H9 (cell line): ENCODE measurements at regions not wholly inside any gene's neighbourhood (a gene's known extent, or its start where the extent isn't known, plus 50 kb on each side); places are given as distances from the start of the nearest gene placed in this dataset.

ENCODE experiments used
- DNase-seq: peaks from one replicate; pipeline ENCODE4 v3.0.0-alpha.2; 2017
- H2AFZ ChIP-seq: one replicate; pipeline ENCODE4 v1.6.1; 2013; ENCODE audit warnings: mild to moderate bottlenecking, low read length, control low read depth, moderate library complexity
- H2AK5ac ChIP-seq: 2 replicates; pipeline ENCODE4 v1.6.1; 2013; ENCODE audit warnings: low read length, control low read depth, mixed read lengths; ENCODE audit not compliant: insufficient read length
- H2BK120ac ChIP-seq: one replicate; pipeline ENCODE4 v1.6.1; 2013; ENCODE audit warnings: low read depth, mild to moderate bottlenecking, low read length, control low read depth, inconsistent platforms; ENCODE audit not compliant: poor library complexity, severe bottlenecking
- H2BK12ac ChIP-seq: 2 replicates; pipeline ENCODE4 v1.6.1; 2013; ENCODE audit warnings: low read length, control low read depth, mixed read lengths, low read depth; ENCODE audit not compliant: insufficient read length
- H2BK15ac ChIP-seq: 2 replicates; pipeline ENCODE4 v1.6.1; 2013; ENCODE audit warnings: low read depth, low read length, control low read depth
- H2BK20ac ChIP-seq: one replicate; pipeline ENCODE4 v1.6.1; 2013; ENCODE audit warnings: low read depth, mild to moderate bottlenecking, low read length, control low read depth, inconsistent platforms; ENCODE audit not compliant: poor library complexity, severe bottlenecking
- H2BK5ac ChIP-seq: 2 replicates; pipeline ENCODE4 v1.6.1; 2013; ENCODE audit warnings: low read length, control low read depth, mixed read lengths; ENCODE audit not compliant: insufficient read length
- H3K14ac ChIP-seq: 2 replicates; pipeline ENCODE4 v1.6.1; 2013; ENCODE audit warnings: low read length, control low read depth; ENCODE audit not compliant: insufficient read depth
- H3K18ac ChIP-seq: 2 replicates; pipeline ENCODE4 v1.6.1; 2013; ENCODE audit warnings: low read depth, mild to moderate bottlenecking, mixed read lengths, low read length, control low read depth; ENCODE audit not compliant: insufficient read length
- H3K23ac ChIP-seq: 2 replicates; pipeline ENCODE4 v1.6.1; 2013; ENCODE audit warnings: low read length, control low read depth, mixed read lengths, low read depth; ENCODE audit not compliant: insufficient read length
- H3K23me2 ChIP-seq: 2 replicates; pipeline ENCODE4 v1.6.1; 2013; ENCODE audit warnings: low read depth, mild to moderate bottlenecking, mixed read lengths, low read length, control low read depth; ENCODE audit not compliant: insufficient read length, poor library complexity, severe bottlenecking
- H3K27ac ChIP-seq: 2 replicates; pipeline ENCODE4 v1.5.1; 2013; ENCODE audit warnings: low read length, control low read depth, mixed read lengths, low read depth; ENCODE audit not compliant: insufficient read length
- H3K27me3 ChIP-seq: 2 replicates; pipeline ENCODE4 v1.6.1; 2013; ENCODE audit warnings: low read length, control low read depth, inconsistent platforms; ENCODE audit not compliant: insufficient read depth
- H3K4ac ChIP-seq: 2 replicates; pipeline ENCODE4 v1.6.1; 2013; ENCODE audit warnings: low read depth, mild to moderate bottlenecking, control low read depth, inconsistent platforms, low read length, moderate library complexity
- H3K4me1 ChIP-seq: 2 replicates; pipeline ENCODE4 v1.6.1; 2013; ENCODE audit warnings: low read length, control low read depth, inconsistent platforms; ENCODE audit not compliant: insufficient read depth
- H3K4me2 ChIP-seq: 2 replicates; pipeline ENCODE4 v1.6.1; 2013; ENCODE audit warnings: low read length, control low read depth, mixed read lengths; ENCODE audit not compliant: insufficient read length, insufficient read depth
- H3K56ac ChIP-seq: 2 replicates; pipeline ENCODE4 v1.6.1; 2013; ENCODE audit warnings: low read depth, mild to moderate bottlenecking, mixed read lengths, low read length, control low read depth; ENCODE audit not compliant: insufficient read length
- H3K79me1 ChIP-seq: 2 replicates; pipeline ENCODE4 v1.6.1; 2013; ENCODE audit warnings: low read depth, mild to moderate bottlenecking, moderate library complexity, low read length, control low read depth, inconsistent platforms; ENCODE audit not compliant: insufficient read depth, poor library complexity, severe bottlenecking
- H3K79me2 ChIP-seq: 2 replicates; pipeline ENCODE4 v1.6.1; 2013; ENCODE audit warnings: low read length, control low read depth, inconsistent platforms; ENCODE audit not compliant: insufficient read depth
- H3K9ac ChIP-seq: 2 replicates; pipeline ENCODE4 v1.6.1; 2013; ENCODE audit warnings: low read length, control low read depth, mixed read lengths; ENCODE audit not compliant: insufficient read length; ENCODE audit errors: extremely low read depth
- H3K9me3 ChIP-seq: one replicate; pipeline ENCODE4 v1.6.1; 2013; ENCODE audit warnings: low read depth, low read length, inconsistent platforms; ENCODE audit not compliant: control insufficient read depth
- H3T11ph ChIP-seq: one replicate; pipeline ENCODE4 v1.6.1; 2013; ENCODE audit warnings: mild to moderate bottlenecking, low read length, control low read depth, inconsistent platforms
- H4K20me1 ChIP-seq: one replicate; pipeline ENCODE4 v1.6.1; 2013; ENCODE audit not compliant: control insufficient read depth, insufficient read length, insufficient read depth
- H4K5ac ChIP-seq: 2 replicates; pipeline ENCODE4 v1.6.1; 2013; ENCODE audit warnings: low read depth, mild to moderate bottlenecking, mixed read lengths, low read length, control low read depth; ENCODE audit not compliant: insufficient read length
- H4K8ac ChIP-seq: replicated peaks from 2 replicates; pipeline ENCODE4 v1.6.1; 2013; ENCODE audit warnings: low read length, control low read depth, mixed read lengths, low read depth; ENCODE audit not compliant: insufficient read length
- H4K91ac ChIP-seq: 2 replicates; pipeline ENCODE4 v1.6.1; 2013; ENCODE audit warnings: low read depth, mild to moderate bottlenecking, moderate library complexity, mixed read lengths, low read length, control low read depth; ENCODE audit not compliant: insufficient read length
- H3K27ac Mint-ChIP-seq, 3 experiments: 2 replicates in 2 of 3; 3 replicates in 1 of 3; pipeline ENCODE4 v1.8.0; 2020 to 2021; ENCODE audit warnings: mixed read lengths in 3 of 3, mild to moderate bottlenecking in 1 of 3, moderate library complexity in 1 of 3
- H3K27me3 Mint-ChIP-seq: 2 replicates; pipeline ENCODE4 v1.8.0; 2021; ENCODE audit warnings: low read depth, mild to moderate bottlenecking, moderate library complexity, mixed read lengths
- H3K36me3 Mint-ChIP-seq, 3 experiments: 2 replicates in 2 of 3; 3 replicates in 1 of 3; pipeline ENCODE4 v1.8.0; 2020 to 2021; ENCODE audit warnings: low read depth in 3 of 3, mixed read lengths in 3 of 3; ENCODE audit not compliant: insufficient read depth in 1 of 3
- H3K4me1 Mint-ChIP-seq, 2 experiments: 2 replicates each; pipeline ENCODE4 v1.8.0; 2020; ENCODE audit warnings: mixed read lengths in 2 of 2
- H3K4me3 Mint-ChIP-seq, 2 experiments: 2 replicates in 1 of 2; 3 replicates in 1 of 2; pipeline ENCODE4 v1.8.0; 2020 to 2021; ENCODE audit warnings: mild to moderate bottlenecking in 2 of 2, mixed read lengths in 2 of 2, moderate library complexity in 1 of 2
- H3K9me3 Mint-ChIP-seq, 2 experiments: 2 replicates in 1 of 2; 3 replicates in 1 of 2; pipeline ENCODE4 v1.8.0; 2020; ENCODE audit warnings: mild to moderate bottlenecking in 2 of 2, mixed read lengths in 2 of 2, moderate library complexity in 1 of 2
- WGBS: extraction: QIAGEN DNeasy Blood & Tissue Kit; methylation state at CpG from one replicate; pipeline ENCODE4 v1.1.7; 2013; ENCODE audit warnings: missing lambda C conversion rate, low lambda C conversion rate, mixed read lengths; ENCODE audit not compliant: insufficient read length; ENCODE audit errors: extremely low coverage; 5-methylcytosine and 5-hydroxymethylcytosine counted together
- TF ChIP-seq, protein P1 (sequence below): fragments of 200-600 bp; sonication (generic); conservative IDR thresholded peaks from 3 replicates; pipeline ENCODE4 v1.8.0; 2021; ENCODE audit warnings: antibody characterized with exemption, mild to moderate bottlenecking

DNA sequence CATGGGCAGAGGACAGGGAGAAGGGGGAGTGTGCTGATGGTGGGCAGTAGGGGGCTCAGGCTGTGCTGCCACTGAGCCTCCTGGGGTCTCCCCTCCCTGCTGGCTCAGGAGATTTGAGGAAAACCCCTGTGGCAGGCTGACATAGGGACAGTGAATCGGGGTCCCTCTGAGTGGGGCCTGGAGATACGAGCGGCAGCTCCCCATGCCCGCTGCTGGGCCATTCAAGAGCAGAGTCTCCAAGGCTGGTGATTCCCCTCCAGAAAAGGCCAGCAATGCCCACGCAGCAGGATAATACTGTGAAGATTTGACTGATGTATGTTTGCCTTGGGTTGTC, 288.7 kb upstream of the SFSWAP start:
- Histone ChIP-seq H3K4me2 (no peak overlapping the region), H2AFZ (no peak overlapping the region), H3K56ac (no peak overlapping the region), H3K23me2 (no peaks in the 10 kb centered on the region), H2AK5ac (no peak overlapping the region), H3K23ac (no peak overlapping the region), H3K4me1 (no peaks in the 10 kb centered on the region), H3K79me1 (no peaks in the 10 kb centered on the region), H3K27me3 (no peaks in the 10 kb centered on the region), H2BK5ac (no peak overlapping the region), H3K4ac (no peak overlapping the region), H3K18ac (no peak overlapping the region), H3T11ph (no peak overlapping the region), H2BK20ac (no peak overlapping the region), H2BK120ac (no peak overlapping the region), H3K9me3 (peaks cover 5% of the 10 kb centered on the region), H3K27ac (no peak overlapping the region), H3K9ac (no peak overlapping the region), H4K91ac (no peak overlapping the region), H2BK15ac (no peak overlapping the region), H3K14ac (no peak overlapping the region), H4K5ac (no peak overlapping the region), H2BK12ac (no peak overlapping the region), H3K79me2 (no peaks in the 10 kb centered on the region), H4K8ac (no peak overlapping the region), H4K20me1 (no peaks in the 10 kb centered on the region)
- H3K9me3 Mint-ChIP-seq: peaks cover 49 to 57% of the 10 kb centered on the region in 2 experiments
- no peak overlapping the region for H3K4me3 Mint-ChIP-seq
- peaks cover 11 to 42% (median 27%) of the 10 kb centered on the region in 3 experiments for H3K36me3 Mint-ChIP-seq
- H3K27ac Mint-ChIP-seq: no peak overlapping the region
- peaks cover 17% of the 10 kb centered on the region for H3K27me3 Mint-ChIP-seq
- peaks cover 6 to 7% of the 10 kb centered on the region in 2 experiments; a peak in 3 of 4 replicates for H3K4me1 Mint-ChIP-seq
- WGBS: no CpG with 5 or more reads among the region's 5 CpGs
- TF ChIP-seq, protein P1, sequence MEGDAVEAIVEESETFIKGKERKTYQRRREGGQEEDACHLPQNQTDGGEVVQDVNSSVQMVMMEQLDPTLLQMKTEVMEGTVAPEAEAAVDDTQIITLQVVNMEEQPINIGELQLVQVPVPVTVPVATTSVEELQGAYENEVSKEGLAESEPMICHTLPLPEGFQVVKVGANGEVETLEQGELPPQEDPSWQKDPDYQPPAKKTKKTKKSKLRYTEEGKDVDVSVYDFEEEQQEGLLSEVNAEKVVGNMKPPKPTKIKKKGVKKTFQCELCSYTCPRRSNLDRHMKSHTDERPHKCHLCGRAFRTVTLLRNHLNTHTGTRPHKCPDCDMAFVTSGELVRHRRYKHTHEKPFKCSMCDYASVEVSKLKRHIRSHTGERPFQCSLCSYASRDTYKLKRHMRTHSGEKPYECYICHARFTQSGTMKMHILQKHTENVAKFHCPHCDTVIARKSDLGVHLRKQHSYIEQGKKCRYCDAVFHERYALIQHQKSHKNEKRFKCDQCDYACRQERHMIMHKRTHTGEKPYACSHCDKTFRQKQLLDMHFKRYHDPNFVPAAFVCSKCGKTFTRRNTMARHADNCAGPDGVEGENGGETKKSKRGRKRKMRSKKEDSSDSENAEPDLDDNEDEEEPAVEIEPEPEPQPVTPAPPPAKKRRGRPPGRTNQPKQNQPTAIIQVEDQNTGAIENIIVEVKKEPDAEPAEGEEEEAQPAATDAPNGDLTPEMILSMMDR: no peak
- no peak for DNase-seq
